CD4-positive, alpha-beta T cell (primary cell): ENCODE measurements at regions not wholly inside any gene's neighbourhood (a gene's known extent, or its start where the extent isn't known, plus 50 kb on each side); places are given as distances from the start of the nearest gene placed in this dataset.

Experiments used
- ATAC-seq: fragments of 200-7000 bp; cut with Tn5 transposase; one replicate; pipeline ENCODE4 v1.10.0; 2022; ENCODE audit warnings: mild to moderate bottlenecking; ENCODE audit not compliant: poor library complexity
- CTCF ChIA-PET: fragments of 350-600 bp; sonication (Branson Sonifier 250); formaldehyde crosslinking; loops from one replicate; lab custom pipeline; 2021; ENCODE audit warnings: antibody characterized with exemption, inconsistent platforms; lab: Charles Lee
- POLR2A ChIA-PET: fragments of 350-600 bp; sonication (Branson Sonifier 250); formaldehyde crosslinking; loops from one replicate; lab custom pipeline; 2021; ENCODE audit warnings: antibody characterized with exemption, inconsistent platforms; lab: Charles Lee
- DNase-seq, 14 experiments: peaks; one replicate each; pipeline ENCODE4 v3.0.0-alpha.2; 2013 to 2020; ENCODE audit warnings: mixed read lengths in 2 of 14
- H3K27ac ChIP-seq, 2 donors: one replicate each; pipeline versions ENCODE4 v1.5.1 to v1.7.0; 2013; ENCODE audit warnings: low read length in 2 of 2, low read depth in 1 of 2, mild to moderate bottlenecking in 1 of 2
- H3K27me3 ChIP-seq, 2 experiments: 1 replicate in 1 of 2; 2 replicates in 1 of 2; pipeline versions ENCODE4 v1.6.1 to v1.7.0; 2013; ENCODE audit warnings: low read length in 2 of 2, control low read depth in 1 of 2, mild to moderate bottlenecking in 1 of 2, moderate library complexity in 1 of 2; ENCODE audit not compliant: insufficient read depth in 2 of 2, control insufficient read depth in 1 of 2
- H3K36me3 ChIP-seq: one replicate; pipeline ENCODE4 v1.6.1; 2013; ENCODE audit warnings: low read length, control low read depth; ENCODE audit not compliant: insufficient read depth
- H3K4me1 ChIP-seq: one replicate; pipeline ENCODE4 v1.6.1; 2013; ENCODE audit warnings: low read length, control low read depth; ENCODE audit not compliant: insufficient read depth
- H3K4me3 ChIP-seq: one replicate; pipeline ENCODE4 v1.5.1; 2013; ENCODE audit warnings: mild to moderate bottlenecking, low read length, moderate library complexity
- H3K9me3 ChIP-seq, 2 experiments: 1 replicate in 1 of 2; 2 replicates in 1 of 2; pipeline versions ENCODE4 v1.6.1 to v1.7.0; 2013; ENCODE audit warnings: low read length in 2 of 2, mild to moderate bottlenecking in 2 of 2, control low read depth in 1 of 2, moderate library complexity in 1 of 2; ENCODE audit not compliant: control insufficient read depth in 1 of 2, insufficient read depth in 1 of 2
- H3K27ac Mint-ChIP-seq: one replicate; pipeline ENCODE4 v1.8.0; 2020; ENCODE audit warnings: mixed read lengths
- H3K27me3 Mint-ChIP-seq: one replicate; pipeline ENCODE4 v1.8.0; 2021; ENCODE audit warnings: mixed read lengths
- H3K36me3 Mint-ChIP-seq: one replicate; pipeline ENCODE4 v1.8.0; 2021; ENCODE audit warnings: low read depth, mixed read lengths
- H3K4me1 Mint-ChIP-seq: one replicate; pipeline ENCODE4 v1.8.0; 2021; ENCODE audit warnings: low read depth, mixed read lengths
- H3K4me3 Mint-ChIP-seq: one replicate; pipeline ENCODE4 v1.8.0; 2020; ENCODE audit warnings: mild to moderate bottlenecking, mixed read lengths
- H3K9me3 Mint-ChIP-seq: one replicate; pipeline ENCODE4 v1.8.0; 2020; ENCODE audit warnings: mixed read lengths
- intact Hi-C, 2 experiments: fragments of 100-400 bp; cut with DNase I in 1 of 2; cut with micrococcal nuclease in 1 of 2; formaldehyde crosslinking; loops; one replicate each; pipeline versions ENCODE4 v1.15.1 to v1.9.0; 2023 to 2025; cut with DNase I, micrococcal nuclease
- TF ChIP-seq, protein P1 (sequence below): fragments of 200-600 bp; IDR thresholded peaks from one replicate; pipeline ENCODE4 v1.8.0; 2022; ENCODE audit warnings: antibody characterized with exemption, mild to moderate bottlenecking

DNA sequence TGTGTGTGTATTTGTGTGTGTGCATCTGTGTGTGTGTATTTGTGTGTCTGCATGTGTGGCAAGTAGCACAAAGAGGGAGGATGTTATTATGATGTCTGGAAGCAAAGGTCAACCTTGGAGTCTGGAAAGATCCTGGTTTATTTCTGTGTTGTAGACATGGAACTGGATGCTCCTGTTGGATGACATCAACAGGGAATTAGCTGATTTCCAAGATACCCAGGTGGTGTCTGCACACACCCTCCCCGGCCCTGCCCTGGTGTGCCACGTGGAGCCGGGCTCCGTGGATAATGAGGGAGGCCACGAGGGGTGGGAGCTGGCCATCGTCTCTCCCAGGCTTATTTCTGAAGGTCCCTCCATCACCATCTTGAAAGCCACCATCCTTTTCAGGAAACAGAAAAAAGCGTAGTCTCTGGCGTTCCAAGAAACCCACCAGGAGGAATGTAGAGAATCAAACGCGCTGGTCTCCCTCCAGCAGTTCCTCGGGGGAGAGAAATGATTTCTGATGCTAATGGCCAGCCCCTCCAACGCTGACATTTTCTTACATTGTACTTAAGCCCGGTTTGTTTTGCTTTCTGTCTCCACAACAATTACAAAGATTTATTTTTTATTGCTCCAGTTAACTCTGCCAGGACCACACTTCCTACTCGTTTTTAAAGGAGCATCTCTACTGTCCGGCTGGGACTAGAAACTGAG, 93.3 kb downstream of the FOXL1 start:
- Mint-ChIP-seq H3K27me3 (peaks cover 1% of the 10 kb centered on the region), H3K9me3 (no peaks in the 10 kb centered on the region), H3K36me3 (no peaks in the 10 kb centered on the region), H3K4me3 (no peak overlapping the region), H3K27ac (no peak overlapping the region), H3K4me1 (no peaks in the 10 kb centered on the region)
- POLR2A ChIA-PET: no interaction called here
- Histone ChIP-seq H3K36me3 (no peaks in the 10 kb centered on the region), H3K9me3 (peaks cover 0 to 6% of the 10 kb centered on the region in 2 experiments), H3K4me3 (no peak overlapping the region), H3K27ac (no peak overlapping the region), H3K4me1 (no peaks in the 10 kb centered on the region), H3K27me3 (peaks cover 0 to 4% of the 10 kb centered on the region in 2 experiments)
- no peak for ATAC-seq
- DNase-seq: no peak
- CTCF ChIA-PET: no interaction called here
- TF ChIP-seq, protein P1, sequence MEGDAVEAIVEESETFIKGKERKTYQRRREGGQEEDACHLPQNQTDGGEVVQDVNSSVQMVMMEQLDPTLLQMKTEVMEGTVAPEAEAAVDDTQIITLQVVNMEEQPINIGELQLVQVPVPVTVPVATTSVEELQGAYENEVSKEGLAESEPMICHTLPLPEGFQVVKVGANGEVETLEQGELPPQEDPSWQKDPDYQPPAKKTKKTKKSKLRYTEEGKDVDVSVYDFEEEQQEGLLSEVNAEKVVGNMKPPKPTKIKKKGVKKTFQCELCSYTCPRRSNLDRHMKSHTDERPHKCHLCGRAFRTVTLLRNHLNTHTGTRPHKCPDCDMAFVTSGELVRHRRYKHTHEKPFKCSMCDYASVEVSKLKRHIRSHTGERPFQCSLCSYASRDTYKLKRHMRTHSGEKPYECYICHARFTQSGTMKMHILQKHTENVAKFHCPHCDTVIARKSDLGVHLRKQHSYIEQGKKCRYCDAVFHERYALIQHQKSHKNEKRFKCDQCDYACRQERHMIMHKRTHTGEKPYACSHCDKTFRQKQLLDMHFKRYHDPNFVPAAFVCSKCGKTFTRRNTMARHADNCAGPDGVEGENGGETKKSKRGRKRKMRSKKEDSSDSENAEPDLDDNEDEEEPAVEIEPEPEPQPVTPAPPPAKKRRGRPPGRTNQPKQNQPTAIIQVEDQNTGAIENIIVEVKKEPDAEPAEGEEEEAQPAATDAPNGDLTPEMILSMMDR: no peak
- intact Hi-C loops: no loop called here

DNA sequence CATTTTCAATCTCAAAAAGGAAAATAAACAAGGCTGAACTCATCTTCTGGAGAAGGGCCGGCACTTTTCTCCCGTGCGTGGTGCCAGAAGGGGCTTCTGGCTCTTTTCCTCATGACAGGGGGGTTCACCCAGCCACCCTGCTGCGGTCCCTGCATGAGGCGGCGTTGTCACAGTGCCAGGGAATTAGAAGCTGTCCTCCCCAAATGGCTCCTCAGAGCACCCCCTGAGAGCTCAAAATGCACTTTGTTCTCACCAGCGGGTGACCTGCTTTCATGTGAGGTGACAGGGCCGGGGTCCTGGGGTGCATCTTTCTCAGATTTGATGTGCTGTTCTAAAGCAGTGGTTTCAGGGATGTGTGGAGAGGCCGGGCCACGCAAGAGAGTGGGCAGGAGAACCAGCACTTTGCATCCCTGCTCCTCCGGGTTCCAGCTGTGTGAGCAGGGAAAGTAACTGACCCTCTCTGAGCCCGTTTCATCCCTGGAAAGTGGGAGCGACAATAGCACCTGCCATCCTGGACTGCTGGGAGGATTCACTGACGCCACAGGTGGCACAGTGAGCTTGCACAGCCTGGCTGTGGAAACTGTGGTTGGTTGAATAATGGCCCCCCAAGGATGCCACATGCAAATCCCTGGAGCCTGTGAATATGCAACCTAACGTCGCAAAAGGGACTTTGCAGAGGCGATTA, 94.0 kb downstream of the FOXL1 start:
- Mint-ChIP-seq H3K9me3 (no peaks in the 10 kb centered on the region), H3K4me3 (no peak overlapping the region), H3K4me1 (no peaks in the 10 kb centered on the region), H3K36me3 (no peaks in the 10 kb centered on the region), H3K27me3 (no peaks in the 10 kb centered on the region), H3K27ac (no peak overlapping the region)
- ATAC-seq: no peak
- no peak overlapping the region for H3K4me3 ChIP-seq
- DNase-seq: no peak
- ChIA-PET CTCF (no interaction called here), POLR2A (no interaction called here)
- intact Hi-C loops: no loop called here
- no peaks in the 10 kb centered on the region for H3K4me1 ChIP-seq
- peaks cover 0 to 4% of the 10 kb centered on the region in 2 experiments for H3K27me3 ChIP-seq
- H3K36me3 ChIP-seq: no peaks in the 10 kb centered on the region
- H3K27ac ChIP-seq: no peak overlapping the region
- TF ChIP-seq, protein P1: no peak
- H3K9me3 ChIP-seq: peaks cover 0 to 7% of the 10 kb centered on the region in 2 experiments

DNA sequence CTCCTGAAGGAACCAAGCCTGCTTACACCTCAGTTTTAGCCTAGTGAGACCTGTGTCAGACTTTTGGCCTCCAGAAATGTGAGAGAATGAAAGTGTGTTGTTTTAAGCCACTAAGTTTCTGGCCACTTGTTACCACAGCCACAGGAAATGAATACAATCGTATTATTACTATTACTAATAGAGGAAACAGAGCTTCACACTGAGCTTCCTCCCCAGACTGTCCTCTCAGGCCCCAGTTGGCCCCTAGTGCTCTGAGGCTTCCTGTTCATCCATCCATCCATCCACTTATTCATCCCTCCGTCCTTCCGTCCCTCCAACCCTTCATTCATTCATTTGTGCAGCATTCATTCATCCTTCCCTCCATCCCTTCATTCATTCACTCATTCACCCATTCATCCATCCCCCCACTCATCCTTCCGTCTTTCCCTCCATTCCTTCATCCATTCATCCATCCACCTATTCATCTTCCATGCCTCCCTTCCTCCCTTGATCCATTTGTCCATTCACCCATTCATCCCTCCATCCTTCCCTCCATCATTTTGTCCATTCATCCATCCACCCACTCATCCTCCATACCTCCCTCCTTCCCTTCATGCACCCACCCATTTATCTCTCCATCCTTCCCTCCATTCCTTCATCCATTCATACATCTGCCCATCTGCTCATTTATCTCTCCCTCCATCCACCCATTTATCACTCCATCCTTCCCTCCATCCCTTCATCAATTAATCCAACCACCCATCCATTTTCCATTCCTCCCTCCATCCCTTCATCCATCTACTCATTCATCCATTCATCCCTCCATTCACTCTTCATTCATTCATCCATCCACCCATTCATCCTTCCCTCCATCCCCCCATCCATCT, 95.0 kb downstream of the FOXL1 start:
- Mint-ChIP-seq H3K4me1 (no peaks in the 10 kb centered on the region), H3K4me3 (no peak overlapping the region), H3K36me3 (no peaks in the 10 kb centered on the region), H3K27me3 (no peaks in the 10 kb centered on the region), H3K27ac (no peak overlapping the region), H3K9me3 (no peaks in the 10 kb centered on the region)
- Histone ChIP-seq H3K27me3 (peaks cover 0 to 4% of the 10 kb centered on the region in 2 experiments), H3K36me3 (no peaks in the 10 kb centered on the region), H3K4me3 (no peak overlapping the region), H3K9me3 (peaks cover 0 to 7% of the 10 kb centered on the region in 2 experiments), H3K4me1 (no peaks in the 10 kb centered on the region), H3K27ac (no peak overlapping the region)
- ChIA-PET POLR2A (no interaction called here), CTCF (no interaction called here)
- intact Hi-C loops: no loop called here
- ATAC-seq (no peak), DNase-seq (no peak)
- TF ChIP-seq, protein P1: no peak
